CD4-positive, alpha-beta T cell (primary cell): ENCODE measurements at regions not wholly inside any gene's neighbourhood (a gene's known extent, or its start where the extent isn't known, plus 50 kb on each side); places are given as distances from the start of the nearest gene placed in this dataset.

Experiments used
- ATAC-seq: fragments of 200-7000 bp; cut with Tn5 transposase; one replicate; pipeline ENCODE4 v1.10.0; 2022; ENCODE audit warnings: mild to moderate bottlenecking; ENCODE audit not compliant: poor library complexity
- CTCF ChIA-PET: fragments of 350-600 bp; sonication (Branson Sonifier 250); formaldehyde crosslinking; loops from one replicate; lab custom pipeline; 2021; ENCODE audit warnings: antibody characterized with exemption, inconsistent platforms; lab: Charles Lee
- POLR2A ChIA-PET: fragments of 350-600 bp; sonication (Branson Sonifier 250); formaldehyde crosslinking; loops from one replicate; lab custom pipeline; 2021; ENCODE audit warnings: antibody characterized with exemption, inconsistent platforms; lab: Charles Lee
- DNase-seq, 14 experiments: peaks; one replicate each; pipeline ENCODE4 v3.0.0-alpha.2; 2013 to 2020; ENCODE audit warnings: mixed read lengths in 2 of 14
- H3K27ac ChIP-seq, 2 donors: one replicate each; pipeline versions ENCODE4 v1.5.1 to v1.7.0; 2013; ENCODE audit warnings: low read length in 2 of 2, low read depth in 1 of 2, mild to moderate bottlenecking in 1 of 2
- H3K27me3 ChIP-seq, 2 experiments: 1 replicate in 1 of 2; 2 replicates in 1 of 2; pipeline versions ENCODE4 v1.6.1 to v1.7.0; 2013; ENCODE audit warnings: low read length in 2 of 2, control low read depth in 1 of 2, mild to moderate bottlenecking in 1 of 2, moderate library complexity in 1 of 2; ENCODE audit not compliant: insufficient read depth in 2 of 2, control insufficient read depth in 1 of 2
- H3K36me3 ChIP-seq: one replicate; pipeline ENCODE4 v1.6.1; 2013; ENCODE audit warnings: low read length, control low read depth; ENCODE audit not compliant: insufficient read depth
- H3K4me1 ChIP-seq: one replicate; pipeline ENCODE4 v1.6.1; 2013; ENCODE audit warnings: low read length, control low read depth; ENCODE audit not compliant: insufficient read depth
- H3K4me3 ChIP-seq: one replicate; pipeline ENCODE4 v1.5.1; 2013; ENCODE audit warnings: mild to moderate bottlenecking, low read length, moderate library complexity
- H3K9me3 ChIP-seq, 2 experiments: 1 replicate in 1 of 2; 2 replicates in 1 of 2; pipeline versions ENCODE4 v1.6.1 to v1.7.0; 2013; ENCODE audit warnings: low read length in 2 of 2, mild to moderate bottlenecking in 2 of 2, control low read depth in 1 of 2, moderate library complexity in 1 of 2; ENCODE audit not compliant: control insufficient read depth in 1 of 2, insufficient read depth in 1 of 2
- H3K27ac Mint-ChIP-seq: one replicate; pipeline ENCODE4 v1.8.0; 2020; ENCODE audit warnings: mixed read lengths
- H3K27me3 Mint-ChIP-seq: one replicate; pipeline ENCODE4 v1.8.0; 2021; ENCODE audit warnings: mixed read lengths
- H3K36me3 Mint-ChIP-seq: one replicate; pipeline ENCODE4 v1.8.0; 2021; ENCODE audit warnings: low read depth, mixed read lengths
- H3K4me1 Mint-ChIP-seq: one replicate; pipeline ENCODE4 v1.8.0; 2021; ENCODE audit warnings: low read depth, mixed read lengths
- H3K4me3 Mint-ChIP-seq: one replicate; pipeline ENCODE4 v1.8.0; 2020; ENCODE audit warnings: mild to moderate bottlenecking, mixed read lengths
- H3K9me3 Mint-ChIP-seq: one replicate; pipeline ENCODE4 v1.8.0; 2020; ENCODE audit warnings: mixed read lengths
- intact Hi-C, 2 experiments: fragments of 100-400 bp; cut with DNase I in 1 of 2; cut with micrococcal nuclease in 1 of 2; formaldehyde crosslinking; loops; one replicate each; pipeline versions ENCODE4 v1.15.1 to v1.9.0; 2023 to 2025; cut with DNase I, micrococcal nuclease
- TF ChIP-seq, protein P1 (sequence below): fragments of 200-600 bp; IDR thresholded peaks from one replicate; pipeline ENCODE4 v1.8.0; 2022; ENCODE audit warnings: antibody characterized with exemption, mild to moderate bottlenecking

- no peaks in the 10 kb centered on the region for H3K9me3 Mint-ChIP-seq
- H3K36me3 Mint-ChIP-seq = no peaks in the 10 kb centered on the region
- H3K4me1 Mint-ChIP-seq = no peaks in the 10 kb centered on the region
- H3K27ac Mint-ChIP-seq = no peak overlapping the region
- H3K4me3 ChIP-seq = no peak overlapping the region
- H3K27ac ChIP-seq = no peak overlapping the region
- POLR2A ChIA-PET = no interaction called here
- no peak overlapping the region for H3K4me3 Mint-ChIP-seq
- H3K27me3 ChIP-seq = no peaks in the 10 kb centered on the region
- CTCF ChIA-PET = interaction anchor here (1.2 kb wide), 1 partner anchor 11 kb away, joined by 3 read pairs; no protein-coding TSS in a partner anchor
- H3K9me3 ChIP-seq = no peaks in the 10 kb centered on the region
- intact Hi-C loops = no loop called here
- H3K36me3 ChIP-seq = no peaks in the 10 kb centered on the region
- ATAC-seq = no peak
- TF ChIP-seq, protein P1, sequence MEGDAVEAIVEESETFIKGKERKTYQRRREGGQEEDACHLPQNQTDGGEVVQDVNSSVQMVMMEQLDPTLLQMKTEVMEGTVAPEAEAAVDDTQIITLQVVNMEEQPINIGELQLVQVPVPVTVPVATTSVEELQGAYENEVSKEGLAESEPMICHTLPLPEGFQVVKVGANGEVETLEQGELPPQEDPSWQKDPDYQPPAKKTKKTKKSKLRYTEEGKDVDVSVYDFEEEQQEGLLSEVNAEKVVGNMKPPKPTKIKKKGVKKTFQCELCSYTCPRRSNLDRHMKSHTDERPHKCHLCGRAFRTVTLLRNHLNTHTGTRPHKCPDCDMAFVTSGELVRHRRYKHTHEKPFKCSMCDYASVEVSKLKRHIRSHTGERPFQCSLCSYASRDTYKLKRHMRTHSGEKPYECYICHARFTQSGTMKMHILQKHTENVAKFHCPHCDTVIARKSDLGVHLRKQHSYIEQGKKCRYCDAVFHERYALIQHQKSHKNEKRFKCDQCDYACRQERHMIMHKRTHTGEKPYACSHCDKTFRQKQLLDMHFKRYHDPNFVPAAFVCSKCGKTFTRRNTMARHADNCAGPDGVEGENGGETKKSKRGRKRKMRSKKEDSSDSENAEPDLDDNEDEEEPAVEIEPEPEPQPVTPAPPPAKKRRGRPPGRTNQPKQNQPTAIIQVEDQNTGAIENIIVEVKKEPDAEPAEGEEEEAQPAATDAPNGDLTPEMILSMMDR = no peak
- no peaks in the 10 kb centered on the region for H3K4me1 ChIP-seq
- DNase-seq = no peak
- no peaks in the 10 kb centered on the region for H3K27me3 Mint-ChIP-seq
Measured at GRCh38 chr11:103618528-103618927, 417.9 kb upstream of the DDI1 start.

DNA sequence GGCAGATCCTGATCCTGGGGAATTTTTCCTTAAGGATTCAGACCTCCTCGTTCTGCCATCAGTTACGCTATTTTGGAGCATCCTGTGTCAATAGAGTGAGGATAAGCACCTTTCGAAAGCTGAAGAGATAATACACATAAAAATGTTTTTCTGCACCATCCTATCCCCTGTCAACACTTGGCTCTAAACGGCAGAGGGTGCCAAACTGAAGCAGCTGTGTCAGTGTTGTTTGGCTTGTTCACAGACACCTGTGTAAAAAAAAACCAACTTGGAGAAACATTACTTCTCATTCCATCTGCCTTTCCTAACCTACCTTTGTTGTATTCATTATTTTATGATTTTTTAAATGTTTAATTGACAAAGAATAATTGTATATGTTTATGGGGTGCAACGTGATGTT is 417.0 kb upstream of the DDI1 start:
- Histone ChIP-seq H3K4me3 (no peak overlapping the region), H3K4me1 (no peaks in the 10 kb centered on the region), H3K27ac (no peak overlapping the region), H3K27me3 (no peaks in the 10 kb centered on the region), H3K9me3 (no peaks in the 10 kb centered on the region), H3K36me3 (no peaks in the 10 kb centered on the region)
- H3K27me3 Mint-ChIP-seq = no peaks in the 10 kb centered on the region
- intact Hi-C loops = no loop called here
- no peak overlapping the region for H3K27ac Mint-ChIP-seq
- no peaks in the 10 kb centered on the region for H3K4me1 Mint-ChIP-seq
- no peaks in the 10 kb centered on the region for H3K9me3 Mint-ChIP-seq
- TF ChIP-seq, protein P1 = no peak
- ChIA-PET CTCF (no interaction called here), POLR2A (no interaction called here)
- H3K4me3 Mint-ChIP-seq = no peak overlapping the region
- DNase-seq (no peak), ATAC-seq (no peak)
- H3K36me3 Mint-ChIP-seq = no peaks in the 10 kb centered on the region

- Mint-ChIP-seq H3K36me3 (no peaks in the 10 kb centered on the region), H3K9me3 (no peaks in the 10 kb centered on the region), H3K27ac (no peak overlapping the region), H3K4me3 (no peak overlapping the region), H3K4me1 (no peaks in the 10 kb centered on the region), H3K27me3 (no peaks in the 10 kb centered on the region)
- Histone ChIP-seq H3K27ac (no peak overlapping the region), H3K36me3 (no peaks in the 10 kb centered on the region), H3K27me3 (no peaks in the 10 kb centered on the region), H3K4me1 (no peaks in the 10 kb centered on the region), H3K4me3 (no peak overlapping the region), H3K9me3 (no peaks in the 10 kb centered on the region)
- no peak for ATAC-seq
- POLR2A ChIA-PET = no interaction called here
- TF ChIP-seq, protein P1 = no peak
- intact Hi-C loops = no loop called here
- DNase-seq = no peak
- CTCF ChIA-PET = no interaction called here
Measured at GRCh38 chr11:103619938-103620337, 416.5 kb upstream of the DDI1 start.
